Erythroblast (primary cell): ENCODE measurements at regions not wholly inside any gene's neighbourhood (a gene's known extent, or its start where the extent isn't known, plus 50 kb on each side); places are given as distances from the start of the nearest gene placed in this dataset.

Source experiments
- DNase-seq, 2 experiments: peaks; one replicate each; lab custom pipeline; 2025; lab: John Stamatoyannopoulos, UW
- GATA1 ChIP-seq: IDR thresholded peaks from 2 replicates; pipeline ENCODE4 v1.6.1; 2011; ENCODE audit warnings: low read depth, mild to moderate bottlenecking, control low read depth, low read length, moderate library complexity
- POLR2A ChIP-seq: IDR thresholded peaks from 2 replicates; pipeline ENCODE4 v1.6.1; 2011; ENCODE audit warnings: mild to moderate bottlenecking, low read length

DNA sequence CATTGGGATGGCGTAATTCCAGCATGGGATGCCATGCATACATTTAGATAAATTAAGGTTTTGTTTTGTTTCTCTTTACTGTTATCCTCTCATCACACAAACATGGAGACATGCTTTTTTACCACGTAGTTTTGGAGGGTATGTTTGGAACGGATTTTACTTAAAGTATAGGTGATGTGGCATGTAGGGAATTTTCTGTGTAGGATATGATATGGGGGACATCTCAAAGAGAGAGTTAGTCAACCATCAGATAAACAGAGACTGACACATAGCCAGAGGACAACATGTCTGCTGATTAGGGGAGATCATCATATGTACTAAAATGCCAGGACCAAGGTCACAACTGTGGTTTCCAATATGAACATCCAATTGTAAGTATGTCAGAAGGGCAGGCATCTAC is 503.9 kb downstream of the HAPSTR1 start:
- TF ChIP-seq GATA1: no peak
- DNase-seq: no peak

DNA sequence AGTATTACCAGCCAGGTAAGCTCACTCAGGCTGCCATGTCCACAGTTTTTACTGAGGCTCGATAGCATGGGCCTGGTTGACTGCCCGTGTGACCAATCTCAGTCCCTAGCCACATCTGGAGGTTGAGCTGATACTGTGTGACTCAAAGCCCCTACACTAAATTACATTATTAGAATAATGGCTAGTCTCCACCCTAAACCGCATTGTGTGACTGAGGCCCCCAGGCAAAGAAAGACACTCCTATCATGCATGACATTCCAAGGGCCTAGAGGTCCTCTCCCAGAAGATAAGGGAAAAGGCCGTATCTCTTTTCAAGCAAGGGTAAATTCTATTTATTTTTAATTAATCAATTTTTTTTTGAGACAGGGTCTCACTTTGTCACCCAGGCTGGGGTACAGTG is 505.3 kb downstream of the HAPSTR1 start:
- no peak for DNase-seq
- TF ChIP-seq POLR2A: no peak
- TF ChIP-seq GATA1: no peak

DNA sequence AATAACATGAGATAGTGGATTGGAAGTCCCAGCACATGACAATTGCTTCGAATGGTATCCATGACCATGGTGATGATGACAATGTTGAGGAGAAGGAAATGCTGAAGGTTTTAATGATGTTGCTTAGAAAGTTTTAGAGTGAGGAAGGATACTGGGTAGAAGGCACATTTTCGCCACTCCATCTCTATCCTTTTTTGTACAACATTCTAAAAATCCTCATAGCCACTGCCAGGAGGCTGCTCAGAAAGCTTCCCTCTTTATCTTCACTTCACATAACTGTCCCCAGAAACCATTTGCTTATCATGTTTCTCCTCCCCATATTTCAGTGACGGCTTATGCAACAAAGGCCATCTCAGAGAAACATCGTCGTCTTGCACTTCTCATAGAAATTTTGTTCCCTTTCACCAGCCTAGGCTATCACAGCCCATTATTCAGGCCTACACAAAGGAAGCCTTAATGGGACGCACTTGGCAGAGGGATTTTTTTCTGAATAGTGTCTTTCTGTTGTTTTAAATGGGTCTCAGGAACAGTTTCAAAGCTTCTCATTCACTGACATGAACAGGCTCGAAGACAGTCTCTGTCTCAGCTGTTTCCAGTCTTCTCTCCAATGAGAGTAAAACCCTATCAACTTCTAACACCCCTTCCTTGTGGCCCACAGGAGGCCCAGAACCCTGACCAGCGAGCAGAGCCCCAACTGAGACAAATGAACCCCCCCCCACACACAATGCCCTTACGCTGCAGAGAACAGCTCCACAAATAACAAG is 506.7 kb downstream of the HAPSTR1 start:
- TF ChIP-seq POLR2A: no peak
- no peak for TF ChIP-seq GATA1
- DNase-seq: peak; percentile 48 to 76

DNA sequence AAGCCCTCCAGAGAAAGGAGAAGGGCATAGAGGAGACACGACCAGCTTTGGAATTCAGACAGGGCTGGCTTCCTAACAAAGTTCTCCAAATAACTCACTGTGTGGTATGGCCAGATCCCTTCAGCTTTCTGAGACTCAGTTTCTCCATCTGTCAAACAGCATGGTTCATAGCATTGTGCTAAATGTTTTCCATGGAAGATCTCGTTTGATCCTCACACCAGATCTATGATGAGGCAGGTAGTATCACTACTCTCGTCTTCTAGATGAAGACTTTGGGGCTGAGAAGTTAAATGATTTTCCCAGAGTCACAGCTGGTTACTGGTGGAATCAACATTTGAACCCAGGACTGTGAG is 507.3 kb downstream of the HAPSTR1 start:
- no peak for DNase-seq
- TF ChIP-seq GATA1 (no peak), POLR2A (no peak)

DNA sequence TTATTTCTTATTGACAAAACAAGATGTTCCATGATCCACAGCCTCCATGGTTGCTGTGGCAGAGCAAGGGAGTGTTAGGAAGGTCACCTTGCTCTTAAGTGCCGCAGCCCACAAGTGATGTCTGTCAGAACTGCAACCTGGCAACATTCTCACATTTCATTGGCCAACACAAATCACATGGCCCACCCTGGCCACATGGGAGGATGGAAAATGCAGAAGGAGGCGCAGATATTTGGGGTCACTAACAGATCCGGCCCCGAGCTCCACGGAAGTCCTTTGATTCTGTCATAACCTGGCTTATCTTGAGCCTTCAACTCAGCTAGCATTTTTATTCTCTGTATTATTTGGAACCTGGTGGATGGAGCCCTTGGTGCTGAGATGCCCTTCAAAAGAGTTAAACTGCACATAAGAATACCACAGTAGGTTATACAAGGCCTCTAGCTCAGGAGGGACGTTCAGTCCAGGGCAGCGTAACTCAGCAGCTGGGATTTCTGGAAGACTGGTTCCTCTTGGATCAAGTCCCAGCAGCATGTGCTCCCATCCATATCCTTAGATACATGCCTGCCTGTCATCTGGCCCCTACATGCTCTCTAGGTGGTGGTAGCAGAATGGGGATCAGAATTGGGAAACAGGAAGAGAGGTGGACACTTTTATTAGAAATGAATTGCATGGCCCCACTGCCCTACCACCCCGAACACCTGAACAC is 508.1 kb downstream of the HAPSTR1 start:
- TF ChIP-seq POLR2A (no peak), GATA1 (no peak)
- peak in 1 of 2 experiments; percentile 3 for DNase-seq

DNA sequence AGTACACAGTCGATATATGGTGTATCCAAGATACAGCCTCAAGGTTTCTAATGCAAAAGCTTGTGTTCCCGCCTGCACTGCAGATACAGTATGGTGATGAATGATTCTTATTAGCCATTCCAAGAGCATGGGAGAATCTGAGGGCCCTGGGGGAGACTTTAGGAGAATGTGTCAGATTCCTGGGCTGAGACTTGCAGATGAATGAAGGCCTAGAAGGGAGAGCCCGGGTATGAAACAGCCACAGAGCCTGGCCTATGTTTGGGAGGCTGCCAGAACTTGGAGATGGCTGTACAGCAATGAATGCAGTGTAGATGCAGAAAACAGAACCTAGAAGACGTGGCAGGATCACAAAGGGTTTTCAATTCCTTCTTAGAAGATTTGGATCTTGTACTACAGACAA is 510.7 kb downstream of the HAPSTR1 start:
- TF ChIP-seq POLR2A (no peak), GATA1 (no peak)
- DNase-seq: no peak

DNA sequence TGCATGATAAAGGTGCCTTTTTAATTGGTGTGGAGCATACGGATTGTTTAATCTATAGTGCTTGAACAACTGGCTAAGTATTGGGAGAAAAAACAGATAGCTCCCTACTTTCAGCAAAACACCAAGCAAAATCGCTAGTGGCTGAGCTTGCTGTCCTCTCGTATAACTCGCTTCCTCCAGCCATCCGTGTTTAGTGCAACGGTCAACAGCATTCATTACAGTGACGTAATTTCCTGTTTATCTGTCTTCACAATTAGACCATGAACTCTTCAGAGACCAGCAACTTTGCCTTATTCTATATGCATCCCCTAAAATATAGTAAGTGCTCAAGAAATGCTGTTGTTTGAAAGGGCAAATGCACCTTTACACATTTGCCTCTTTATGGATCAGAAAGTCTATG is 511.9 kb downstream of the HAPSTR1 start:
- no peak for TF ChIP-seq GATA1
- TF ChIP-seq POLR2A: no peak
- no peak for DNase-seq

DNA sequence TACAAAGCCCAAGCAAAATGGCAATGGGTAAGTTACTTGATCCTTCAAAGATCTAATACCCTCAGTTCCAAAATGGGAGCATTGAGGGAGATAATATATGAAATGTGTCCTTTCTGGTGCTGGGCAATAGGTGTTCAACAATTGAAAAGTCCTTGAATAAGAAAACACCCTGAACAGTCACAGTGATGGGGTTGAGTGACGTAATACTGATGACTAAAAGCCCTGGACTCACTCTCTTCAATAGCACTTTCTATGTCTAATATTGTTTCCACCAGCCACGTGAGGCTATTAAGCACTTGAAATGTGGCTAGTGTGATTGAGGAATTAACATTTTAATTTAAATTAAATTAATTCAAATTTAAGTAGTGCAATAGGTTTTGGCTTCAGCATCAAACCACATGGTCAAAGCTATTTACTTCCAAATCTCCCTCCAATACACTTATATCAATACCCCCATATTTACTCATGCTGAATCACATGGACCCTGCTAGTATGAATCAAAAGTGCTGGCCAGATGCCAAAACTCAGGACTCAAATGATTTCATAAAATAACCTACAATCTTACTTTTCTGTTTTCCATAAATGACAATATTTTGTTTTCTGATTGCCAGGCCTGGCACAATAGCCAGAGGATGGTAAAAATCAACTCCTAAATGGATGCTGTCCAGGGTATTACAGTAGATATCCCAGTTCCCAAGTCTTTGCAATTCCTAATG is 516.2 kb downstream of the HAPSTR1 start:
- no peak for DNase-seq
- TF ChIP-seq GATA1 (no peak), POLR2A (no peak)

DNA sequence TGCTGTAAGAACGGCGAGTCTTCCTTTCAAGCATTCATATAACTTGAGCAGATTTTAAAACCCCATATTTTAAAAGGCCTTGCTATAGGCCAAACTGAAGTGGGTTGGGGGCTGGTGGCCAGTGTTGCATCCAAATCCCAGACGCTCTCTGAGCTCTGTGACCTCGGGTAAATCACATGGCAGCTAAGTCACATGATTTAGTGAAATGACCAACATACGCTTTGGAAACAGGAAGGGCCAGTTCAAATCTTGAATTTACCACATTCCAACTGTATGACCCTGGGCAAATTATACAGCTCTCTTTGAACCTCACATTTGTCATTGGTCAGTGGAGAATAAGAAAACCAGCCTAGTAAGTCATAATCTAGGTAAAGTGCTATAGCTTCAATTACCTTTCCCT is 519.3 kb downstream of the HAPSTR1 start:
- no peak for DNase-seq
- TF ChIP-seq POLR2A (no peak), GATA1 (no peak)

DNA sequence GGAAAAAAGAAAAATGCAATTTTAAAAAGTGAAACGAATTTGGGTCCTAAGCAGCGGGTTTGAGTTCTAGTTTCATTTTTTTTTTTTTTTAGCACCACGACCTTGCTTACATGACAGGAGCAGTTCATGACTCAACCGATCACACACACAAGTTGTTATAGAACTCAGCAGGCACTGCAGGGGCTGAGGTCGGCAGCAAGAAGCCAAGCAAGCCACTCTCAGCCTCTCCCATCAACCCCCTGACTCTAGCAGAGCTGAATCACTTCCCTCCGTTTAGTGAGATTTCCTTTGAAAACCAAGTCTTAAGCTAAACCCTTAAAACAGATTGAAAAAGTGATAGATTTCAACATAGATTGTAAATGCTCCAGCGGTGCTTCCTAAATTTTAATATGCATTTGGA is 520.8 kb downstream of the HAPSTR1 start:
- TF ChIP-seq POLR2A (no peak), GATA1 (no peak)
- DNase-seq: no peak

DNA sequence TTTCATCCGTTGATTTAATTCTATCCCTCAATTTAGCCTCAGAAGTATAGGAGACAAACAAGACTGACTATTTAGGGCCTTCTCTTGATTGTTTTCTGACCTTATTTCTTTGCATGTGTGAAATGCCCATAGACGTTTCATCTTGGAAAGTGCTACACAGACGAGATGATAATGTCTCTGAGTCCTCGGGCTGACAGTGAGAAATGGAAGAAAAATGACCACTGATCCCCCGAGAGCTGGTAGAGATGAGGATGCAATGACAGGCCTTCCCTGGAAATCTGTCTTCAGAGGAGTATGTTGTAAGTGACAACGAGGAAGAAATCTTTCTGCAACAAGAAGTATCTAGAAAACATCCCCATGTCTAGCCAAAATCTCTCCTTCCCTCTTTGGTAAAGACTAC is 522.9 kb downstream of the HAPSTR1 start:
- no peak for DNase-seq

DNA sequence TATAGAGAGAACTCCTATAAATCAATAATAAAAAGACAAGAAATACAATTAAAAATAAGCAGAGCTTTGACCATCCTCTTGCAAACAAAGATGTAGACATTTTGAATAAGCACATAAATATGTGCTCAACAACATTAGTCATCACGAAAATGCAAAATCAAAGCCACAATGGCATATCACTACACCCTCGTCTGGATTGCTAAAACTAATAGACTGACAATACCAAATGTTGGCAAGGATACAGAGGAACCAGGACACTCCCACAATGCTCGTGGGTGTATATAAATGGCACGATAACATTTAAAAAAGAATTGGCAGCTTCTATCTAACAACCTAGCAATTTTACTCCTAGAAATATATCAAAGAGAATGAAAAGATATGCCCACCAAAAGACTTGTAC is 530.8 kb downstream of the HAPSTR1 start:
- TF ChIP-seq POLR2A: no peak
- TF ChIP-seq GATA1: no peak
- DNase-seq: no peak

More for the DNA sequence above, 522.9 kb downstream of the HAPSTR1 start:
- TF ChIP-seq GATA1 (no peak), POLR2A (no peak)

DNA sequence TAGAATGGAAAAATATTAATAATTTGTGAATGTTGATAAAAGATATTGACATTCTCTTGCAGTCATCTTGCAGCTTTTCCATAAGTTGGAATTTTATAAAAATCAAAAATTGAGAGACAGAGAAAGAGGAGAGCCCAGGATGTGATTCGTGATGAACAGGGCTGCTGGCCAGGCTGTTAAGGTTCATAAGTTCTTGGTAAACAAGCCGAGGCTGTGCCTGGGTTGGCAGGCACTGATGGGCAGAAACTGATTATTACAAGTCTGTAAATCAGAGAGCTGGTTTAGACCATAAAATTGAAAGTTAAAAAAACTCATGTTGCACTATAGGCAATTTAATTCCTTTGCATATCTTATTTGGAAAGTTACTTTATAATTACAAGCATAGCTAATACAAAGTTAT is 533.7 kb downstream of the HAPSTR1 start:
- TF ChIP-seq POLR2A: no peak
- TF ChIP-seq GATA1: no peak
- no peak for DNase-seq

DNA sequence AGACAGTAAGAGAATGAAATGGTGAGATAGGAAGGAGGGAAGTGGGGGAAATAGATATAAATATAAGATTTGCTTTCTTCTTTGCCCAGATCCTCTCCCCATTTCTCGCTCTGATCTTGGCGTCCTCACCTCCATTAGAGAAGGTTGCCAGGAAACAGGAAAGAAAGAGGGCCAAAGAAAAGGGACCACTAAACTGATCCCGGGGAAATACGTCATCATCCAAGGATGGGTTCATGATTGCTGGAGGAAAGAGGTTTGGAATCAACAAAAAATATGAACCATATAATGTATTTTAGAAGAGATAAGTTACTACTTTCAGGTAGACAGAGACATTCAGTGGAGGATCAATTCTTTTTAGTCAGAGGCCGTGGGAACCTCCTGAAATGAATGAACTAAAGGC is 536.0 kb downstream of the HAPSTR1 start:
- TF ChIP-seq GATA1: no peak
- no peak for TF ChIP-seq POLR2A
- no peak for DNase-seq

DNA sequence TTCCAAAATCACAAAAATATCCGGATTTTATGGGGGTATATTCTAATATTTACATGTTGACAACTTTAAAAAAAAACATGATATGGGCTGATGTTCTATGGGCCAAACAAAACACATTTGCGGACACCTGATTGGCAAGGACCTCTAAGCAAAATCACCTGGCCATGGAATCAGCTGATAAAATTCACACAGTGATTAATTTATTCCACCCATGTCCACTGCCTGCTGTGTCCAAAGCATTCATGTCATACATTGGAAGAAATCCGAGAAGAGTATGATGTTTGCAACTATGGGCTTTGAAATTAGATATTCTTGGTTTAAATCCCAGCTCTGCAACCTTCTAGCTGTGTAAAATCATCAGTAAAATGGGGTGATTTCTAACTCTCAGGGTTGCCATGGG is 538.7 kb downstream of the HAPSTR1 start:
- DNase-seq: no peak
- TF ChIP-seq GATA1 (no peak), POLR2A (no peak)
